ENCODE measurements at regions not wholly inside any gene's neighbourhood (a gene's known extent, or its start where the extent isn't known, plus 50 kb on each side); places are given as distances from the start of the nearest gene placed in this dataset.

GRCh38 chr4:180169966-180170365 is 2073.2 kb upstream of the TENM3 start:
- intact Hi-C loops (cut with DNase I): no loop called here
- no peaks in the 10 kb centered on the region for H3K36me3 ChIP-seq
- no peak for DNase-seq
- no peak for TF ChIP-seq CTCF (IDR thresholded peaks at IDR 0.05)
- H3K4me1 ChIP-seq: no peaks in the 10 kb centered on the region
- H3K4me3 ChIP-seq: no peak overlapping the region
- H3K27ac ChIP-seq: no peak overlapping the region
- no peaks in the 10 kb centered on the region for H3K9me3 ChIP-seq
- H3K27me3 ChIP-seq: no peaks in the 10 kb centered on the region
- WGBS, 2 donors: 67 to 75% methylated on average over 1 of the region's 1 CpG
- ATAC-seq: no peak

GRCh38 chr4:180179146-180179545 is 2064.1 kb upstream of the TENM3 start:
- Histone ChIP-seq H3K9me3 (no peaks in the 10 kb centered on the region), H3K27ac (no peak overlapping the region), H3K36me3 (no peaks in the 10 kb centered on the region), H3K4me1 (no peaks in the 10 kb centered on the region), H3K4me3 (no peak overlapping the region), H3K27me3 (no peaks in the 10 kb centered on the region)
- ATAC-seq (no peak), DNase-seq (no peak)
- 51 to 68% methylated on average over 1 of the region's 1 CpG for WGBS, 2 donors
- TF ChIP-seq CTCF (IDR thresholded peaks at IDR 0.05): no peak
- intact Hi-C loops (cut with DNase I): no loop called here

GRCh38 chr4:180189666-180190065 is 2053.5 kb upstream of the TENM3 start:
- intact Hi-C loops (cut with DNase I): no loop called here
- no peak overlapping the region for H3K27ac ChIP-seq
- no peak for TF ChIP-seq CTCF (IDR thresholded peaks at IDR 0.05)
- no peaks in the 10 kb centered on the region for H3K4me1 ChIP-seq
- no peaks in the 10 kb centered on the region for H3K9me3 ChIP-seq
- no peaks in the 10 kb centered on the region for H3K36me3 ChIP-seq
- 61 to 64% methylated on average over 1 of the region's 1 CpG for WGBS, 2 donors
- DNase-seq (no peak), ATAC-seq (no peak)
- no peak overlapping the region for H3K4me3 ChIP-seq
- H3K27me3 ChIP-seq: no peaks in the 10 kb centered on the region

DNA sequence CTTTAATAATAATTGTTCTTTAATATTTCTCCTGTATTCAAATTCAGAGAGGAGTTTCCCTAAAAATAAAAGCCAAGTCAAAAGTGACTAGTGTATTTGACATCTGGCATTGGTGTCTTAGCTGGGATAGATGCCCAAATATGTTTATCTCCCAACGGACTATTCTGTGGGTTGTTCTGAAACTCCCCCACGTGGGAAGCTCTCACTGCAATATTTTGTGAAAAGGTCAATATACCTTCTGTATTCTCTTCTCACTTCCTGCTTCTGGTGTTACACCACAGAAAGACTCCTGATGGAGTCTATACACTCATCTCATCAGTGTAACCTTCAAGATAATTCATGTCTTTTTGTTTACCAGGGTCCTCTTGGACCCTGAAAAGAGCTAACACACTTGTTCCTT is 2052.8 kb upstream of the TENM3 start:
- Histone ChIP-seq H3K36me3 (no peaks in the 10 kb centered on the region), H3K27me3 (no peaks in the 10 kb centered on the region), H3K9me3 (no peaks in the 10 kb centered on the region), H3K4me1 (no peaks in the 10 kb centered on the region), H3K27ac (no peak overlapping the region), H3K4me3 (no peak overlapping the region)
- ATAC-seq (no peak), DNase-seq (no peak)
- 21 to 24% methylated on average over 2 of the region's 2 CpGs for WGBS, 2 donors
- no peak for TF ChIP-seq CTCF (IDR thresholded peaks at IDR 0.05)
- intact Hi-C loops (cut with DNase I): no loop called here

- ATAC-seq (no peak), DNase-seq (no peak)
- Histone ChIP-seq H3K4me1 (no peaks in the 10 kb centered on the region), H3K36me3 (no peaks in the 10 kb centered on the region), H3K27ac (no peak overlapping the region), H3K4me3 (no peak overlapping the region), H3K27me3 (no peaks in the 10 kb centered on the region), H3K9me3 (no peaks in the 10 kb centered on the region)
- intact Hi-C loops (cut with DNase I): no loop called here
- WGBS, 2 donors: 14 to 19% methylated on average over 6 of the region's 6 CpGs
- TF ChIP-seq CTCF (IDR thresholded peaks at IDR 0.05): no peak
Measured at GRCh38 chr4:180197471-180197870, 2045.7 kb upstream of the TENM3 start.
